Neural cell (in vitro differentiated cells): ENCODE measurements at regions not wholly inside any gene's neighbourhood (a gene's known extent, or its start where the extent isn't known, plus 50 kb on each side); places are given as distances from the start of the nearest gene placed in this dataset.

ENCODE experiments used
- H2AFZ ChIP-seq: fragments of 200-600, 300-800 bp; sonication (generic), shearing (Covaris generic); 2 replicates; pipeline ENCODE4 v1.6.0; 2014; ENCODE audit warnings: low read depth, mild to moderate bottlenecking, antibody characterized with exemption, low read length, moderate library complexity
- H3F3A ChIP-seq: fragments of 200-600 bp; shearing (Covaris generic); 2 replicates; pipeline ENCODE4 v1.6.1; 2016; ENCODE audit warnings: mild to moderate bottlenecking, moderate library complexity, mixed read lengths, antibody characterized with exemption, low read length; ENCODE audit not compliant: insufficient read depth, poor library complexity, severe bottlenecking
- H3K27ac ChIP-seq: fragments of 200-600, 300-800 bp; sonication (generic), shearing (Covaris generic); 2 replicates; pipeline ENCODE4 v1.5.1; 2014; ENCODE audit warnings: mild to moderate bottlenecking, low read length, moderate library complexity
- H3K27me3 ChIP-seq: fragments of 300-800, 200-600 bp; sonication (generic), shearing (Covaris generic); 2 replicates; pipeline ENCODE4 v1.6.0; 2014; ENCODE audit warnings: mild to moderate bottlenecking, low read depth, low read length, moderate library complexity; ENCODE audit not compliant: insufficient read depth
- H3K36me3 ChIP-seq: fragments of 300-800, 200-600 bp; sonication (generic), shearing (Covaris generic); 2 replicates; pipeline ENCODE4 v1.5.1; 2014; ENCODE audit warnings: mild to moderate bottlenecking, antibody characterized with exemption, low read length, moderate library complexity; ENCODE audit not compliant: insufficient read depth
- H3K4me2 ChIP-seq: fragments of 300-800, 200-600 bp; sonication (generic), shearing (Covaris generic); 2 replicates; pipeline ENCODE4 v1.6.0; 2014; ENCODE audit warnings: mild to moderate bottlenecking, low read length
- H3K4me3 ChIP-seq: fragments of 300-800, 200-600 bp; sonication (generic), shearing (Covaris generic); 2 replicates; pipeline ENCODE4 v1.5.1; 2014; ENCODE audit warnings: mild to moderate bottlenecking, low read length, moderate library complexity
- H3K79me2 ChIP-seq: fragments of 200-600 bp; shearing (Covaris generic); replicated peaks from 2 replicates; pipeline ENCODE4 v1.6.0; 2014; ENCODE audit warnings: mild to moderate bottlenecking, low read length, moderate library complexity; ENCODE audit not compliant: insufficient read depth
- H3K9ac ChIP-seq: fragments of 300-800, 200-600 bp; sonication (generic), shearing (Covaris generic); 2 replicates; pipeline ENCODE4 v1.6.1; 2016; ENCODE audit warnings: mild to moderate bottlenecking, low read length, mixed read lengths
- H3K9me2 ChIP-seq: fragments of 200-600 bp; shearing (Covaris generic); 2 replicates; pipeline ENCODE4 v1.6.1; 2016; ENCODE audit warnings: mild to moderate bottlenecking, low read length, mixed read lengths; ENCODE audit not compliant: insufficient read depth
- H3K9me3 ChIP-seq: fragments of 200-600, 300-800 bp; sonication (generic), shearing (Covaris generic); 2 replicates; pipeline ENCODE4 v1.6.1; 2016; ENCODE audit warnings: mild to moderate bottlenecking, mixed run types, low read length, moderate library complexity, mixed read lengths
- H4K20me1 ChIP-seq: fragments of 200-600 bp; shearing (Covaris generic); 2 replicates; pipeline ENCODE4 v1.6.1; 2016; ENCODE audit warnings: mild to moderate bottlenecking, mixed run types; ENCODE audit not compliant: insufficient read depth
- CTCF ChIP-seq: fragments of 450-650 bp; IDR thresholded peaks from 2 replicates; pipeline ENCODE4 v1.5.1; 2014; ENCODE audit warnings: antibody characterized with exemption, mild to moderate bottlenecking, moderate library complexity; ENCODE audit not compliant: poor library complexity, severe bottlenecking
- EP300 ChIP-seq: fragments of 450-650 bp; conservative IDR thresholded peaks from 2 replicates; pipeline ENCODE4 v1.6.1; 2014; ENCODE audit warnings: antibody characterized with exemption, mild to moderate bottlenecking, moderate library complexity; ENCODE audit not compliant: poor library complexity, severe bottlenecking
- EZH2 ChIP-seq: fragments of 200-600, 300-800 bp; shearing (Covaris generic), sonication (generic); IDR thresholded peaks from 2 replicates; pipeline ENCODE4 v1.6.1; 2014; ENCODE audit warnings: antibody characterized with exemption, low read length, borderline replicate concordance, mild to moderate bottlenecking; ENCODE audit not compliant: insufficient read depth, poor library complexity, severe bottlenecking
- MXI1 ChIP-seq: fragments of 450-650 bp; conservative IDR thresholded peaks from 2 replicates; pipeline ENCODE4 v1.6.1; 2014; ENCODE audit warnings: antibody characterized with exemption, mild to moderate bottlenecking; ENCODE audit not compliant: poor library complexity, severe bottlenecking
- POLR2AphosphoS5 ChIP-seq: IDR thresholded peaks from 2 replicates; pipeline ENCODE4 v1.6.1; 2012
- RAD21 ChIP-seq: fragments of 450-650 bp; conservative IDR thresholded peaks from 2 replicates; pipeline ENCODE4 v1.6.1; 2014; ENCODE audit warnings: antibody characterized with exemption, mild to moderate bottlenecking, moderate library complexity
- REST ChIP-seq: IDR thresholded peaks from 2 replicates; pipeline ENCODE4 v1.6.1; 2012; ENCODE audit warnings: borderline replicate concordance
- SMC3 ChIP-seq: fragments of 450-650 bp; conservative IDR thresholded peaks from 2 replicates; pipeline ENCODE4 v1.6.1; 2014; ENCODE audit warnings: antibody characterized with exemption, mild to moderate bottlenecking, moderate library complexity; ENCODE audit not compliant: poor library complexity
- TAF1 ChIP-seq: IDR thresholded peaks from 2 replicates; pipeline ENCODE4 v1.6.1; 2012; ENCODE audit warnings: low read depth

DNA sequence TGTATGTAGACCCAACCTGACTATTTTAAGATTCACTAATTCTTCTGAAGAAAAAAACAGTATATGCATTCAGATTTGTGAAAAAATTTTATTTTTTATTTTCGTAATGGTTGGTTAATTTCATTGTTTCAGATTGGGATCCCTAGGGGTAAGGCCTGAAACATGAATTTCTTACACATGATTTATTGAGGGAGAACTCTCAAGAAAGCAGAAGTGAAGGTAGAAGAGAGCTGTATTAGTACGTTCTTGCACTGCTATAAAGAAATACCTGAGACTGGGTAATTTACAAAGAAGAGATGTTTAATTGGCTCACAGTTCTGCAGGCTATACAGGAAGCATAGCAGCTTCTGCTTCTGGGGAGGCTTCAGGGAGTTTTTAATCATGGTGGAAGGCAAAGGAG lies 611.9 kb upstream of the TECRL start:
- H3F3A ChIP-seq = no peaks in the 10 kb centered on the region
- H3K4me3 ChIP-seq = no peak overlapping the region
- no peak overlapping the region for H3K4me2 ChIP-seq
- no peaks in the 10 kb centered on the region for H3K9me3 ChIP-seq
- no peaks in the 10 kb centered on the region for H3K36me3 ChIP-seq
- TF ChIP-seq RAD21 (no peak), TAF1 (no peak), SMC3 (no peak), EP300 (no peak), CTCF (no peak), POLR2AphosphoS5 (no peak), MXI1 (no peak), REST (no peak), EZH2 (no peak)
- H3K27ac ChIP-seq = no peak overlapping the region
- H3K9me2 ChIP-seq = no peaks in the 10 kb centered on the region
- H2AFZ ChIP-seq = no peak overlapping the region
- no peaks in the 10 kb centered on the region for H4K20me1 ChIP-seq
- H3K27me3 ChIP-seq = no peaks in the 10 kb centered on the region
- no peaks in the 10 kb centered on the region for H3K79me2 ChIP-seq
- no peak overlapping the region for H3K9ac ChIP-seq

GRCh38 chr4:65019775-65020174 lies 610.5 kb upstream of the TECRL start:
- no peaks in the 10 kb centered on the region for H3F3A ChIP-seq
- no peaks in the 10 kb centered on the region for H3K36me3 ChIP-seq
- no peaks in the 10 kb centered on the region for H3K9me3 ChIP-seq
- H3K4me2 ChIP-seq = no peak overlapping the region
- H4K20me1 ChIP-seq = no peaks in the 10 kb centered on the region
- no peak overlapping the region for H2AFZ ChIP-seq
- TF ChIP-seq TAF1 (no peak), SMC3 (no peak), EP300 (no peak), CTCF (no peak), RAD21 (no peak), POLR2AphosphoS5 (no peak), REST (no peak), EZH2 (no peak), MXI1 (no peak)
- H3K27me3 ChIP-seq = no peaks in the 10 kb centered on the region
- H3K4me3 ChIP-seq = no peak overlapping the region
- no peaks in the 10 kb centered on the region for H3K9me2 ChIP-seq
- no peaks in the 10 kb centered on the region for H3K79me2 ChIP-seq
- H3K9ac ChIP-seq = no peak overlapping the region
- no peak overlapping the region for H3K27ac ChIP-seq
